ENCODE measurements at regions not wholly inside any gene's neighbourhood (a gene's known extent, or its start where the extent isn't known, plus 50 kb on each side); places are given as distances from the start of the nearest gene placed in this dataset. TPM values are rescaled to one million over a fixed set of nuclear protein-coding genes. Genes with fewer than 3 reads are reported as not detected.

GRCh38 chr14:50055461-50056228 is 60.7 kb downstream of the VCPKMT start:
- no peak overlapping the region for H3K27ac Mint-ChIP-seq
- CTCF ChIA-PET, result interaction anchor here (0.7 to 1.0 kb wide), 2 partner anchors 48 to 163 kb away, joined by 3 to 4 read pairs; no protein-coding TSS in a partner anchor
- no peak for DNase-seq
- H3K36me3 Mint-ChIP-seq, result peaks cover 16% of the 10 kb centered on the region
- no peaks in the 10 kb centered on the region for H3K9me3 Mint-ChIP-seq (ENCODE audit: low read depth)
- H3K27me3 Mint-ChIP-seq, result no peaks in the 10 kb centered on the region
- H3K4me3 Mint-ChIP-seq, result no peak overlapping the region
- ATAC-seq, result no peak
- H3K4me1 Mint-ChIP-seq, result peaks cover 32% of the 10 kb centered on the region

GRCh38 chr14:50056435-50056834 is 59.9 kb downstream of the VCPKMT start:
- Mint-ChIP-seq H3K27me3 (no peaks in the 10 kb centered on the region), H3K36me3 (peaks cover 15% of the 10 kb centered on the region), H3K9me3 (ENCODE audit: low read depth) (no peaks in the 10 kb centered on the region), H3K4me3 (no peak overlapping the region), H3K27ac (no peak overlapping the region), H3K4me1 (peaks cover 40% of the 10 kb centered on the region)
- ATAC-seq, result no peak
- no peak for DNase-seq
- CTCF ChIA-PET, result no interaction called here

- no peak for ATAC-seq
- Mint-ChIP-seq H3K27me3 (no peaks in the 10 kb centered on the region), H3K4me1 (peaks cover 46% of the 10 kb centered on the region), H3K27ac (no peak overlapping the region), H3K4me3 (no peak overlapping the region), H3K36me3 (peaks cover 14% of the 10 kb centered on the region), H3K9me3 (ENCODE audit: low read depth) (no peaks in the 10 kb centered on the region)
- CTCF ChIA-PET, result interaction anchor here (1.0 kb wide), 1 partner anchor 56 kb away, joined by 3 read pairs; no protein-coding TSS in a partner anchor
- no peak for DNase-seq
These were observed 59.0 kb downstream of the VCPKMT start for GRCh38 chr14:50057331-50057730.

- DNase-seq, result no peak
- H3K9me3 Mint-ChIP-seq (ENCODE audit: low read depth), result no peaks in the 10 kb centered on the region
- H3K36me3 Mint-ChIP-seq, result peaks cover 14% of the 10 kb centered on the region
- ATAC-seq, result no peak
- H3K4me1 Mint-ChIP-seq, result peaks cover 54% of the 10 kb centered on the region
- H3K4me3 Mint-ChIP-seq, result no peak overlapping the region
- CTCF ChIA-PET, result interaction anchor here (1.0 kb wide), 1 partner anchor 57 kb away, joined by 3 read pairs; no protein-coding TSS in a partner anchor
- H3K27me3 Mint-ChIP-seq, result no peaks in the 10 kb centered on the region
- H3K27ac Mint-ChIP-seq, result no peak overlapping the region
These were observed 58.3 kb downstream of the VCPKMT start for GRCh38 chr14:50058113-50058512.

Small RNAs in the stretch of these regions (microRNA-seq; reads per million reads assigned to microRNA genes)
- not detected for gene MIR6076

Measured in activated CD8-positive, alpha-beta memory T cell treated with anti-CD3 and anti-CD28 coated beads, Interleukin-2, amount 10 ng/mL, durations not matched to agents 7 days and 5 days (primary cell).